GM18526 (cell line): ENCODE measurements at regions not wholly inside any gene's neighbourhood (a gene's known extent, or its start where the extent isn't known, plus 50 kb on each side); places are given as distances from the start of the nearest gene placed in this dataset.

Source experiments
- POLR2A ChIP-seq: IDR thresholded peaks from 3 replicates; pipeline ENCODE4 v1.6.1; 2011; ENCODE audit not compliant: insufficient read length; ENCODE audit errors: extremely low read depth

GRCh38 chr1:198933515-198934222, 294.8 kb downstream of the PTPRC start:
- TF ChIP-seq POLR2A = no peak

- no peak for TF ChIP-seq POLR2A
These were observed 295.6 kb downstream of the PTPRC start for GRCh38 chr1:198934426-198934825.

GRCh38 chr1:198934901-198935305, 296.1 kb downstream of the PTPRC start:
- no peak for TF ChIP-seq POLR2A

GRCh38 chr1:198935306-198935921, 296.6 kb downstream of the PTPRC start:
- TF ChIP-seq POLR2A = no peak

- TF ChIP-seq POLR2A = no peak
These were observed 297.7 kb downstream of the PTPRC start for GRCh38 chr1:198936371-198937083.

- peak; percentile 79 for TF ChIP-seq POLR2A
These were observed 298.6 kb downstream of the PTPRC start for GRCh38 chr1:198937231-198938031.

GRCh38 chr1:198939286-198939685, 300.4 kb downstream of the PTPRC start:
- TF ChIP-seq POLR2A = no peak

- TF ChIP-seq POLR2A = no peak
These were observed 301.1 kb downstream of the PTPRC start for GRCh38 chr1:198939956-198940355.

- no peak for TF ChIP-seq POLR2A
These were observed 303.6 kb downstream of the PTPRC start for GRCh38 chr1:198942466-198942865.

- no peak for TF ChIP-seq POLR2A
These were observed 304.8 kb downstream of the PTPRC start for GRCh38 chr1:198943484-198944187.

- no peak for TF ChIP-seq POLR2A
These were observed 308.6 kb downstream of the PTPRC start for GRCh38 chr1:198947456-198947855.

- TF ChIP-seq POLR2A = no peak
These were observed 310.2 kb downstream of the PTPRC start for GRCh38 chr1:198948895-198949659.

- TF ChIP-seq POLR2A = no peak
These were observed 311.2 kb downstream of the PTPRC start for GRCh38 chr1:198950036-198950435.

- no peak for TF ChIP-seq POLR2A
These were observed 316.2 kb downstream of the PTPRC start for GRCh38 chr1:198955085-198955484.
